HCT116 (cell line): ENCODE measurements at regions not wholly inside any gene's neighbourhood (a gene's known extent, or its start where the extent isn't known, plus 50 kb on each side); places are given as distances from the start of the nearest gene placed in this dataset.

Source experiments
- ATAC-seq: fragments of 200-7000 bp; cut with Tn5 transposase; 2 replicates; pipeline ENCODE4 v1.9.1; 2020; ENCODE audit warnings: mild to moderate bottlenecking, moderate library complexity
- BruUV-seq: library from RNA; stranded (reverse); fragments of 400-500 nt; replicated peaks from 2 replicates; lab custom pipeline; 2021; lab: Mats Ljungman, UMichigan
- CTCF ChIA-PET: fragments of 300-600 bp; sonication (Branson Sonifier 250); formaldehyde crosslinking; loops from one replicate; lab custom pipeline; 2021; ENCODE audit warnings: antibody characterized with exemption; lab: Charles Lee
- POLR2A ChIA-PET: fragments of 300-600, 350-600 bp; sonication (Branson Sonifier 250); formaldehyde crosslinking; loops from one replicate; lab custom pipeline; 2021; ENCODE audit warnings: antibody characterized with exemption; lab: Charles Lee
- RAD21 ChIA-PET, 2 experiments: fragments of 300-600 bp; sonication (Branson Sonifier 250); formaldehyde crosslinking; loops; one replicate each; lab custom pipeline; 2023; ENCODE audit warnings: low total read pairs in 2 of 2; ENCODE audit not compliant: uncharacterized antibody in 2 of 2, unreplicated experiment in 2 of 2, low non-redundant PET in 1 of 2; lab: Charles Lee
- DNase-seq: peaks from one replicate; pipeline ENCODE4 v3.0.0-alpha.2; 2010; ENCODE audit warnings: low read depth, low spot score
- H2AFZ ChIP-seq: fragments of 200-600 bp; shearing (Covaris generic), sonication (generic); 2 replicates; pipeline ENCODE4 v1.6.1; 2017; ENCODE audit warnings: low read depth, mixed run types, mixed read lengths, antibody characterized with exemption, low read length; ENCODE audit not compliant: poor library complexity, severe bottlenecking
- H3K27ac ChIP-seq: 2 replicates; pipeline ENCODE4 v1.5.1; 2012; ENCODE audit warnings: low read depth, low read length
- H3K27me3 ChIP-seq: fragments of 200-600 bp; sonication (generic); 2 replicates; pipeline ENCODE4 v1.6.1; 2016; ENCODE audit warnings: mixed run types, low read length, mixed read lengths; ENCODE audit not compliant: insufficient read depth
- H3K36me3 ChIP-seq, 2 experiments: fragments of 200-500 bp in 1 of 2; fragments of 200-600 bp in 1 of 2; sonication (Bioruptor generic) in 1 of 2; sonication (generic) in 1 of 2; 2 replicates each; pipeline versions ENCODE4 v1.5.1 to v1.6.1; 2014 to 2016; ENCODE audit warnings: low read length in 2 of 2, inconsistent platforms in 1 of 2, mixed read lengths in 1 of 2, mixed run types in 1 of 2; ENCODE audit not compliant: insufficient read depth in 2 of 2, control insufficient read depth in 1 of 2
- H3K4me1 ChIP-seq, 2 experiments: fragments of 200-600 bp in 1 of 2; sonication (generic) in 1 of 2; 2 replicates each; pipeline versions ENCODE4 v1.5.1 to v1.6.1; 2012 to 2017; ENCODE audit warnings: low read length in 2 of 2, inconsistent platforms in 1 of 2, mild to moderate bottlenecking in 1 of 2, mixed read lengths in 1 of 2, mixed run types in 1 of 2, moderate library complexity in 1 of 2; ENCODE audit not compliant: insufficient read depth in 2 of 2, control insufficient read depth in 1 of 2
- H3K4me2 ChIP-seq: fragments of 200-600 bp; sonication (generic); 2 replicates; pipeline ENCODE4 v1.6.1; 2017; ENCODE audit warnings: mixed run types, low read length, mixed read lengths
- H3K4me3 ChIP-seq, 2 experiments: fragments of 200-600 bp in 1 of 2; sonication (generic) in 1 of 2; replicated peaks in 1 of 2; 2 replicates each; pipeline ENCODE4 v1.5.1; 2011 to 2016; ENCODE audit warnings: low read length in 2 of 2, control low read depth in 1 of 2, low read depth in 1 of 2, mild to moderate bottlenecking in 1 of 2, mixed read lengths in 1 of 2, mixed run types in 1 of 2
- H3K79me2 ChIP-seq: fragments of 200-600 bp; sonication (generic); 2 replicates; pipeline ENCODE4 v1.6.1; 2017; ENCODE audit warnings: mild to moderate bottlenecking, mixed run types, low read length, moderate library complexity, mixed read lengths; ENCODE audit not compliant: insufficient read depth
- H3K9ac ChIP-seq: fragments of 200-600 bp; sonication (generic); 2 replicates; pipeline ENCODE4 v1.6.1; 2016; ENCODE audit warnings: low read length, mixed read lengths
- H3K9me2 ChIP-seq: fragments of 200-600 bp; sonication (generic), shearing (Covaris generic); 2 replicates; pipeline ENCODE4 v1.6.1; 2017; ENCODE audit warnings: mixed run types, mild to moderate bottlenecking, moderate library complexity; ENCODE audit not compliant: insufficient read depth
- H3K9me3 ChIP-seq, 2 experiments: fragments of 200-500 bp in 1 of 2; fragments of 200-600 bp in 1 of 2; sonication (Bioruptor generic) in 1 of 2; sonication (generic) in 1 of 2; 2 replicates each; pipeline ENCODE4 v1.6.1; 2014 to 2017; ENCODE audit warnings: low read length in 2 of 2, mixed read lengths in 2 of 2, inconsistent platforms in 1 of 2, low read depth in 1 of 2, mild to moderate bottlenecking in 1 of 2, mixed run types in 1 of 2, moderate library complexity in 1 of 2; ENCODE audit not compliant: control insufficient read depth in 1 of 2, insufficient read depth in 1 of 2
- H4K20me1 ChIP-seq: fragments of 200-600 bp; sonication (generic), shearing (Covaris generic); 2 replicates; pipeline ENCODE4 v1.6.1; 2017; ENCODE audit warnings: mixed run types, mild to moderate bottlenecking, moderate library complexity; ENCODE audit not compliant: insufficient read depth
- ATF3 ChIP-seq: IDR thresholded peaks from 2 replicates; pipeline ENCODE4 v1.6.1; 2012
- CBX3 ChIP-seq: IDR thresholded peaks from 2 replicates; pipeline ENCODE4 v1.6.1; 2012; ENCODE audit warnings: low read depth
- EZH2 ChIP-seq: fragments of 200-600 bp; sonication (generic); IDR thresholded peaks from 2 replicates; pipeline ENCODE4 v1.6.1; 2017; ENCODE audit warnings: antibody characterized with exemption, mixed run types
- JUND ChIP-seq: IDR thresholded peaks from 2 replicates; pipeline ENCODE4 v1.6.1; 2012
- POLR2A ChIP-seq: IDR thresholded peaks from 2 replicates; pipeline ENCODE4 v1.7.0; 2011; ENCODE audit warnings: borderline replicate concordance; ENCODE audit not compliant: insufficient read depth, insufficient read length; ENCODE audit errors: extremely low read depth
- RAD21 ChIP-seq: IDR thresholded peaks from 2 replicates; pipeline ENCODE4 v1.6.1; 2012; ENCODE audit warnings: low read depth, mild to moderate bottlenecking
- SIN3A ChIP-seq: IDR thresholded peaks from 2 replicates; pipeline ENCODE4 v1.6.1; 2012; ENCODE audit warnings: low read depth
- SP1 ChIP-seq: IDR thresholded peaks from 2 replicates; pipeline ENCODE4 v1.6.1; 2012; ENCODE audit warnings: low read depth
- TCF7L2 ChIP-seq: IDR thresholded peaks from 2 replicates; pipeline ENCODE4 v1.7.0; 2011; ENCODE audit warnings: borderline replicate concordance, inconsistent platforms; ENCODE audit not compliant: insufficient read depth, insufficient read length; ENCODE audit errors: extremely low read depth
- ZBTB33 ChIP-seq: IDR thresholded peaks from 2 replicates; pipeline ENCODE4 v1.6.1; 2011; ENCODE audit warnings: mild to moderate bottlenecking, low read length, moderate library complexity; ENCODE audit not compliant: insufficient replicate concordance; ENCODE audit errors: extremely low read depth
- ZFX ChIP-seq: fragments of 450-650 bp; IDR thresholded peaks from 2 replicates; pipeline ENCODE4 v1.6.1; 2017
- ZNF274 ChIP-seq: fragments of 200-500 bp; sonication (Bioruptor generic); IDR thresholded peaks from 2 replicates; pipeline ENCODE4 v1.6.1; 2014; ENCODE audit warnings: mild to moderate bottlenecking, low read depth, low read length, inconsistent platforms
- intact Hi-C: fragments of 100-400 bp; cut with micrococcal nuclease; formaldehyde crosslinking; loops from 2 replicates; pipeline ENCODE4 v1.10.0; 2022

GRCh38 chr4:144376866-144377265, 236.3 kb upstream of the GYPA start:
- CTCF ChIA-PET, result no interaction called here
- no peaks in the 10 kb centered on the region for H3K36me3 ChIP-seq
- ATAC-seq, result no peak

More at GRCh38 chr4:144376866-144377265, 236.3 kb upstream of the GYPA start:
- TF ChIP-seq SP1 (no peak), SIN3A (no peak), ZFX (no peak), RAD21 (no peak), ZNF274 (no peak), ZBTB33 (no peak), EZH2 (no peak), ATF3 (no peak), TCF7L2 (no peak), POLR2A (no peak), CBX3 (no peak), JUND (no peak)
- Histone ChIP-seq H3K9me2 (0 out of 2 replicates have a peak, but pooled peaks cover 2% of the 10 kb centered on the region), H3K27ac (no peak overlapping the region), H3K9me3 (no peaks in the 10 kb centered on the region), H3K79me2 (no peaks in the 10 kb centered on the region), H3K27me3 (no peaks in the 10 kb centered on the region), H3K4me1 (no peaks in the 10 kb centered on the region), H3K9ac (no peak overlapping the region), H3K4me2 (no peak overlapping the region), H4K20me1 (no peaks in the 10 kb centered on the region), H2AFZ (no peak overlapping the region), H3K4me3 (no peak overlapping the region)
- no TSS peak for BruUV-seq
- intact Hi-C loops, result no loop called here
- ChIA-PET RAD21 (no interaction called here), POLR2A (no interaction called here)
- no peak for DNase-seq
